ENCODE measurements at regions not wholly inside any gene's neighbourhood (a gene's known extent, or its start where the extent isn't known, plus 50 kb on each side); places are given as distances from the start of the nearest gene placed in this dataset.

- intact Hi-C loops (cut with DNase I): no loop called here
Observed at GRCh38 chr1:82099170-82099569, 298.4 kb downstream of the ADGRL2 start.

DNA sequence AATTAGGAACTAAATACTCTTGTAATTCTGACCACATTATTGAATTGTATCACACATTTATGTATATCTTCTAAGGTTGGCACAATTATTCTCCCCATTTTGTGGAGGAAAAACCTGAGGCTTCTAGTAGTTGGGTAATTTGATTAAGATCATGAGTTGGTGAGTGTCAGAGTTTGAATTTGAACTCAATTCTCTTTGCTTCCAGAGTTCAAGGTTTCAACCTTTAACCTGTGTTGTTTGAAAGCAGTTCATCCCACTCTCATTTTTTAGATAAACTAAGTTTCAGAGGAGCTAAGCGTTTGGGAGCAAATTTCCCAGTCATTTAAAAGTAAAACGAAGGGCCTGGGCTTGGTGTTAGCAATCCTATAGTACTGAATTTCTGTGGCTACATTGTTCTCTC is 293.4 kb downstream of the ADGRL2 start:
- Histone ChIP-seq H3K36me3 (no peaks in the 10 kb centered on the region), H3K4me3 (no peak overlapping the region), H3K27ac (no peak overlapping the region), H3K4me1 (no peaks in the 10 kb centered on the region), H3K27me3 (no peaks in the 10 kb centered on the region), H3K9me3 (no peaks in the 10 kb centered on the region)
- TF ChIP-seq POLR2A (IDR thresholded peaks at IDR 0.05): no peak
- TF ChIP-seq CTCF (IDR thresholded peaks at IDR 0.05): no peak
- no peak for ATAC-seq
- 84 to 94% (median 91%) methylated on average over 2 of the region's 2 CpGs for WGBS, 4 donors
- no peak for DNase-seq
- intact Hi-C loops (cut with DNase I): no loop called here

More at GRCh38 chr1:82099170-82099569, 298.4 kb downstream of the ADGRL2 start:
- H3K9me3 ChIP-seq: no peaks in the 10 kb centered on the region
- ATAC-seq (no peak), DNase-seq (no peak)
- TF ChIP-seq CTCF (IDR thresholded peaks at IDR 0.05) (no peak), POLR2A (IDR thresholded peaks at IDR 0.05) (no peak)
- no peaks in the 10 kb centered on the region for H3K4me1 ChIP-seq
- WGBS, 4 donors: 92 to 98% (median 95%) methylated on average over 1 of the region's 1 CpG
- no peak overlapping the region for H3K27ac ChIP-seq
- no peak overlapping the region for H3K4me3 ChIP-seq
- H3K27me3 ChIP-seq: no peaks in the 10 kb centered on the region
- no peaks in the 10 kb centered on the region for H3K36me3 ChIP-seq

DNA sequence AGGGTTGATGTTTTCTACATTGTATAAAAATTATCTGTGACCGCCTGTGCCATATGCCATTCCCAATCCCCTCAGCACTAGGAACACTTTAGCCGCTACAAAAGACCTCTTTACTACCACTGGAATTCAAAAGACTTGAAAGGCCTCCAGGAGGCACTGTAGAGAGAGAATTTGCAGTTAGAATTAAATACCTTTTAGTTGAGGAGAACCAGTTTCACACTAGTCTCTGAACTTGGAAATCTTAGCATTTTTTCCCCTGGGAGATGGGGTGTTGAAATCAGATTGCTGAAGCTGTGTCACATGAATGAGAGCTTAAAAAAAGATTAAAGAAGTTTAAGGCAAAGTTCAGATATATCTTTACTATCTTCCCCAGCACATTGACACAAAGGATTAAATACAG is 291.0 kb downstream of the ADGRL2 start:
- Histone ChIP-seq H3K9me3 (no peaks in the 10 kb centered on the region), H3K27me3 (no peaks in the 10 kb centered on the region), H3K36me3 (no peaks in the 10 kb centered on the region), H3K27ac (no peak overlapping the region), H3K4me3 (no peak overlapping the region), H3K4me1 (no peaks in the 10 kb centered on the region)
- TF ChIP-seq CTCF (IDR thresholded peaks at IDR 0.05) (no peak), POLR2A (IDR thresholded peaks at IDR 0.05) (no peak)
- 98 to 100% (median 98%) methylated on average over 2 of the region's 2 CpGs for WGBS, 4 donors
- DNase-seq (no peak), ATAC-seq (no peak)
- intact Hi-C loops (cut with DNase I): no loop called here

DNA sequence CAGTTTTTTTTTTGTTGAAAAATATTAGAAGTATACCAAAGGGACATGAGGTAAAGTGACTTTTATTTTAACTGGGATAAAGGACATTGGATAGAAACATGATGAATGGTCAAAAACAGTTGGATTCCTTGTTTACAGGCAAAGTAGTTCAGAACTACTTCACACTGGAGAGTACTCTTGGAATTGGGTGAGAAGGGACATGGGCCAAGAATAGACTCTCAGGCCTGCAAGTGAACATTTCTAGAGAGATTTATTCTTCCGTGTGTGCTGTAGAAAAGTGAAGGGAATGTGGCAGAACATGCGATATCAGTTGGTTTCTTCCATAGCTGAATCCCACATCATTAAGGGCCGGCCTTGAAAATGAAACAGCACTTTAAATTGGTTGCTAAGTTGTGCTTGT is 290.5 kb downstream of the ADGRL2 start:
- Histone ChIP-seq H3K4me3 (no peak overlapping the region), H3K9me3 (peaks cover 0 to 1% (median 0%) of the 10 kb centered on the region in 12 donors), H3K36me3 (no peaks in the 10 kb centered on the region), H3K4me1 (no peaks in the 10 kb centered on the region), H3K27ac (no peak overlapping the region), H3K27me3 (no peaks in the 10 kb centered on the region)
- WGBS, 4 donors: 86 to 94% (median 90%) methylated on average over 3 of the region's 3 CpGs
- DNase-seq (no peak), ATAC-seq (no peak)
- TF ChIP-seq POLR2A (IDR thresholded peaks at IDR 0.05) (no peak), CTCF (IDR thresholded peaks at IDR 0.05) (no peak)
- intact Hi-C loops (cut with DNase I): no loop called here
